ENCODE measurements at regions not wholly inside any gene's neighbourhood (a gene's known extent, or its start where the extent isn't known, plus 50 kb on each side); places are given as distances from the start of the nearest gene placed in this dataset.

DNA sequence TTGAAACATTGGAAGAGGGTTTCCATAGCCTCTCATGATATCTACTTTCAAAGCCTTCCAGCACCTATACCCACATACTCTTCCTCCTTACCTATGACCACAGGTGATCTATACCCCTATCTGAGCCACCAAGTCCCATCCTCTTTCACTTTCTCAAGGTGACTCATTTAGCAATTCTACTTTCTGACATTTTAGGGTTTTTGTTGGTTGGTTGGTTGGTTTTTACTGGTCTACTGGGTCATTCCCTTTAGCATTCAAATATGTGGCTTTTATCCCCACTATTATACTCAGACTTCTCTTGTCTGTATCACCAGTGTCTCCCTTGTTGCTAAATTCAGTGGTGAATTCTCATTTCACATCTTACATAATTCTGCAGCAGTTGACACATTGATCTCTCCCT is 130.4 kb upstream of the STEAP4 start:
- intact Hi-C loops (cut with micrococcal nuclease) = no loop called here

DNA sequence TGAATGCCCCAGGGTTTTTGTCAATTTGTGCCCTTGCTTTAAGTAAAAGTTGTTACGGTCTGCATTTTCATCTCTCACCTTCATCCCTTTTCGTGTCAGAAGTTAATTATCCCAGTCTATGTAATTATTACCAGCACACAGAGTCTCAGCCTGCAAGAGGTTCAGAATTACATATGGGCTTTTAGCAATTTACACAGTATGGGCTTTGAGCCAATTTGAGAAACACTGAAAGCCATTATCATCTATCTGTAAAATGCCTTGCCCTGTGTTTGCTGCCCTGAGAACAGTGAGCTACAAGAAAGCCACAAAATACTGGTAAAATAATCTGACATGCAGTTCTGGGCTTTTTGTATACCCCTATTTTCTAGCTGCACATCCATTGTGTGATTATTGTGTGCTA is 125.6 kb upstream of the STEAP4 start:
- intact Hi-C loops (cut with micrococcal nuclease) = no loop called here

DNA sequence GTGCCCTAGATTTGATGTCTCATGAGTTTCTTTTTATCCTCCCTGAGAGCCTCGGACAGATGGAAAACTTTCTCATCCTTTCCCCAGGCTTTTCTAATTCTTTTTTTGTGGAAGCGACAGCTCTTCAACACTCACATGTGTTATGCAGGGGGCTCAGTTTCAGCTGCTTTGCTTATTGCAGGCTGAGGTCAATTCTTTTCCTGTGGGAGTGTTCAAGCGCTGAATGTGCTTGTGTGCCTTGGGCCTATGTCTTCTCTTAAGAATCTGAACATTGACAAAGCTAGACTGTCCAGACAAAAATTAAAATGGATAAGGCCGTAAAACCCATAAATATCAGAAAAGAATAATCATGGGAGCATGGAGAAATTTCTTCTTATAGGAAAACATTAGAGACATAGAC is 125.2 kb upstream of the STEAP4 start:
- intact Hi-C loops (cut with micrococcal nuclease) = no loop called here

DNA sequence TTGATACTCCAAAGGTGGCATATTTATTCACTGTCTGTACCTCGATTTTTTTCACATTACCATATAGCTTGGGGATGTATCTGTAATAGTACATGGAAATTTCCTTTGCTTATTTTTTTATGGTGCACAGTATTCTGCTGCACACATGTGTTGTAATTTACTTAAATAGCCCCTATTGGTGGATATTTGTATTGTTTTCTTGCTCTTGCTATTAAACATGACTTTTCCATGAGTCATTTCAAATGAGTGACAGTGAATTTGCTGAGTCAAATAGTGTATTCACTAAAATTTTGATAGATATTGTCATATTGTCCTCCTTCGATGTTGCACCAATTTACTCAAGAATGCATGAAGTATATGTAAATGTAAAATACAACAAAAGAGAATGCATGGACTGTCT is 122.7 kb upstream of the STEAP4 start:
- intact Hi-C loops (cut with micrococcal nuclease) = no loop called here

DNA sequence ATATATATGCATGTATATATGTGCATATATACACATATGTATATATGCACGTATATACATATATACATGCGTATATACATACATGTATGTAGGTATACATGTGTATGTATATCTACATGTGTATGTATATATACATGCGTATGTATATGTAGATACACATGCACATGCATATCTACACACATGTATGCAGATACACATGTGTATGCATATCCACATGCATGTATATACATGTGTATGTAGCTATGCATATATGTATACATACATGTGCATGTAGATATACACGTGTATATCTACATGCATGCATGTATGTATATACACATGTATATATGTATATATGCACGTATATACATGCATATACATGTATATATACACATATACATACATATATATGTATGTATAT is 95.8 kb upstream of the STEAP4 start:
- intact Hi-C loops (cut with micrococcal nuclease) = loop anchor here (5.0 kb wide), 1 partner anchor 40 kb away; no protein-coding TSS in a partner anchor

DNA sequence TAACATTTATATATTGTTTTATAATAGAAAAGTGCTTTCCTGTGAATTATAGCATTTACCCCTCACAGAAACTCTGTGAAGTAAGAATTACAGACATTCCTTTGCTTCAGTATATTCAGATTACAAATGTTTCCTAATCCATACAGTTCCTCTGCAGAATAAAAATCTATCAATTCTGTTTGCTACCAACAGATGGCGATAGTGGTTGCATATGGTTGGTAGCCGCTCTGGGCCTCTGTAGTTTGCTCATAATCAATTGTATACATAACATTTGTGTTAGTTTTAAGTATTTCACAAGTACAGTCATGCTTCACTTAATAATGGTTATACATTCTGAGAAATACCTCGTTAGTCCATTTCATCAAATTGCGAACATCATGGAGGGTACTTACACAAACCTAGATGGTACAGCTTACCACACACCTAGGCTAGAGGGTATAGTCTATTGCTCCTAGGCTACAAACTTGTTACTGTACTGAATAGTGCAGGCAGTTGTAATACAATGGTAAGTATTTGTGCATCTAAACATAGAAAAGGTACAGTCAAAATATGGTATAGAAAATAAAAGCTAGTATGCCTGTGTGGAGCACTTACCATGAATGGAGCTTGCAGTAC is 94.4 kb upstream of the STEAP4 start:
- intact Hi-C loops (cut with micrococcal nuclease) = loop anchor here (5.0 kb wide), 1 partner anchor 41 kb away; no protein-coding TSS in a partner anchor

DNA sequence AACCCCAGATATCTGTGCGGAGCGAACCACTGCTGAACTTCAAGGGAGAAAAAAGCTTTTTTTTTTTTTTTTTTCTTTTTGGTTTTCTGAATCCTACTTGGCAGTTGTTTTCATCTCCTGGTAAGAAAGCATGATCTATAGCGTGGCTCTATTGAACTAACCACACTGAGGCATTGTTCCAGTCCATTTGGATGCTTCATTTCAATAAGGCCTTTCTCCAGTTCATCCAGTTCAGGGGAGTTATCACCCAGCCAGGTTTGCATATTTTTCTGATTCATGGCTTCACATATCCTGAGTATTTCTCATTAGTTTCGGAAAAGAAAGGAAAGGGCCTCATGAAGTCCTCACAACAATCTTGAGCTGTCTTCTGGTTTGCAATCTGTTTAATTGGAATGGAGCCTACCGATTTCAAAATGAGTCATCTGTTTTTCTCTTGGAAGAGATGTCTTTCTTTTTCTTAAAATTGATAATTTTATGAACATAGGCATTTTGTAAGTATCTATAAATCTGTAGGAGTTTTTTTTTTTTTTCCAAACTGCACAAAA is 93.1 kb upstream of the STEAP4 start:
- intact Hi-C loops (cut with micrococcal nuclease) = loop anchor here (5.0 kb wide), 1 partner anchor 43 kb away; no protein-coding TSS in a partner anchor

DNA sequence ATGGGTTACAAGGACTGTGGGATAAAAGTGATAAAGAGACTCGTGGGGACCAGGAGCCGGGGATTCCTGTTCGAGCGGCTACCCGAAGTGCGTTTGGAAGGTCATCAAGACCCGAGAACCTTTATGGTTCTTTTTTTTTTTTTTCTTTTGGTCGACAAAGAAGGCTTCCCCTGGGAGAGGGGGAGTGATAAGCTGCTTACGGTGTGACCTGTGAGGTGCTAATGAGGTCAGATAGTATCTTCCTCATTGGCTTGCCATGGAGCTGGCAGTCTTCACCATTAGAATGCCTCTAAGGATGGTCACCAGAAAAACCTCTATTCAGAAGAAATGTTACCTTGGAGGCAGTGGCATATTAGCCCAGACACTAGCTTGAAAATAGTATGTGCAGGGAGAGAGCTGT is 92.3 kb upstream of the STEAP4 start:
- intact Hi-C loops (cut with micrococcal nuclease) = no loop called here

DNA sequence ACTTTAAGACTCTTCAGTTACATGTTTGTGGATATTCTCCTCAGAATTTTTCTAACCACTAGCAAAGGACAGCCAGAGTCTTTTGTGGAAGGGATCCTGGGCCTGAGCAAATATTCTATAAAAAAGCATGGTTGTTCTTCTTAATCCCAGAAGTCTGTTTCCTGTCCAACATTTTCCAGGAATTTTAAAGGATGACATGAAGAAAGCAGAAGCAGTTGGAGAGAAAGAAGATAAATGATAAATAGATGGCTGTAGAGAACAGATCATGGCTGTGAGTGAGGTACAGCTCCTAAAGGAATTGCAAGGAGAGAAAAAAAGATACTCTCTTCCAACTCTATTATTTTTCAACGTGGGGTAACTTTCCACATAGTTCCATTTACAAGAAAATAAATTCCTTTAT is 91.8 kb upstream of the STEAP4 start:
- intact Hi-C loops (cut with micrococcal nuclease) = no loop called here

DNA sequence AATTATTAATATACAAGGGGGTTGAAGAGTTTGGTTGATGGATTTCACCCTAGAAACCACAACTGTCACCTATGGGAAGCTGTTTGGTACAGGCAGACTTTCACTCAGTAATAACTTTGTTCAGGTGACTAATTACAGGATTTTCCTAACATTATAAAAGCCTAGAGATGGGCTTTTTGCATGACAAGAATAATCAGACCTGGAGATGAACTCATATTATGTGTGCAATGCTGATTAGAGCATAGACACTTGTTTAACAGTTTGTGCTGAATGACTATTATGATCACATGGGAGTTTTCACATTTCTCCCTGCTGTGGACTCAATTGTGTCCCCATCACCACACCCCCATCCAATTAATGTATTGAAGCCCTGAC is 90.2 kb upstream of the STEAP4 start:
- intact Hi-C loops (cut with micrococcal nuclease) = no loop called here

DNA sequence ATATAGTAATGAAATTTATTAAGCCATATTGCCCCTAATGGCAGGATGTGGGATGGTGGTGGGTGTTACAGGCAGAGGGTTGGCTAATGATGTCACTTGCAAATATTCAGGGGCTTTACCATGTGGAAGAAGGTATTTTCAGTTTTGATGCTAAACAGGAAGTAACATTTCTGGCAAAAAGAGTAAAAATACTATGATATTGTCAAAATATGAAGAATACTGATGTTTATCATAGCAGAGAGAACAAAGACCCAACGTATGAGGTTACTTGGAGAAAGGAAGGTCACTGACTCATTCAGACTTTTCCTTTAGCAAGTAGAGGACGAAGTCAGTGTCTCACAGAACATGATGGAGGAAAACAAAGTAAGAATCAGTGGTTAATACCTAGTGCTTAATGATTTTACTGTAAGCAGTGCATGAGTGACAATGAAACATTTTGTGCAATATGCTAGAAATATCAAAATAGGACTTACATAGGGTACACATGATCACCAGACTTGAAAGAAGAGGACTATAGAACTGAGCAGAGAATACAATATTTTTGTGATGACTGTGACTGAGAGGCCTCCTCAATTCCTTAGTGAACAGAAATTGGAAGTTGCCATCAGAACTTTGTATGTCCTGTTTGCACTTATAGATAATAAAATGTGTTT is 89.7 kb upstream of the STEAP4 start:
- intact Hi-C loops (cut with micrococcal nuclease) = no loop called here

DNA sequence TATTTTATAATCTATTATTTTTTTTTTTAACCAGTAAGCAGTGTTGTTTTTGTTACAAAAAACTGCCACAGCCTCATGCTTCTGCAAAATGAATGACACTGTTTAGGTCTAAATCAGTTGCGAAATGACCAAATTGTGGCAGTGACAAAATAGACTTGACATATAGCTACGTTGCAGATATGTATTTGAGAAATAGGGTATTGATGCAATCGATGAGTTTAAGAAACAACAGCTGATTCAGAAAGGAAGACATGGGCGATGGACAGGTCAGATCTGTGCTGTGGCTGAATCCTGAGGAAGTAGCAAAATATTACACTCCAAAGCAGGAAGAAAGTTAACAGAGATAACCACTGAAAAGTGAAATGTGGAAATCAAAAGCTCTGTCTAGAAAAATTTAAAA is 89.0 kb upstream of the STEAP4 start:
- intact Hi-C loops (cut with micrococcal nuclease) = no loop called here

DNA sequence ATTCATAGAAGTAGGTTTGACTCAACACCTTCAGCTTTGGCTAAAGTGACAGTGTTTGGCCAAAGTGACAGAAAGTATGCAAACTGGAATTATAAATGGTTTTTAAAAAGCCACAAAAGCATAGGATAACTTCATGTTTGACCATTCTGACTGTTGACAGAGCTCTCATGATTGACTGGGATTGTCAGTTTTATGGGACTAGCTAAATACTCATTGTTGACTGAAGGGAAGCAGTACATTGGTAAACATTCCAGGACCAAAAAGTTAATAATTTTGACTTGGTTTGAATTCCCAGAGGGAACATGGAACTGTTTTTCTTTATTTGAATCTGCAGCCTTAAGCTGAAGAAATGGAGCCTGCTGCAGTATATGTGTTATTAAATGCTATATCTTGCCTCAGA is 84.6 kb upstream of the STEAP4 start:
- intact Hi-C loops (cut with micrococcal nuclease) = no loop called here

DNA sequence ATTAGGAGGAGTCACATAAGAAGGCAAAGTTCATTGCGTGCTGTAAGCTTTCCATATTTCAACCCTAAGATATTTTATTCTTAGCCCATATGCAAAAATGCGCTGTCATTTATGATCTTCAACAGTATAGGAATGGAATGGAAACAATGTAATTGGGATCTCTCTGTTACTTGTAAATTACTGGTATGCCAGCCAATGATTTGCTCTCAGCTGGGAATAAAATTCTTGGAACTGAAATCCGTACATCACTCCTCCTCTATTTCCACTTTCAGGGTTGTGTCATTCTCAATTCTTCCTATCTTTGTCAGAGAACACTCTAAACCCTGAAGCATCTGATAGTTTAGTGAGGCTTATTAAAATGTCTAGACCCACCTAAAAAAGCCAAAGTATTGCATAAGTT is 80.7 kb upstream of the STEAP4 start:
- intact Hi-C loops (cut with micrococcal nuclease) = no loop called here

DNA sequence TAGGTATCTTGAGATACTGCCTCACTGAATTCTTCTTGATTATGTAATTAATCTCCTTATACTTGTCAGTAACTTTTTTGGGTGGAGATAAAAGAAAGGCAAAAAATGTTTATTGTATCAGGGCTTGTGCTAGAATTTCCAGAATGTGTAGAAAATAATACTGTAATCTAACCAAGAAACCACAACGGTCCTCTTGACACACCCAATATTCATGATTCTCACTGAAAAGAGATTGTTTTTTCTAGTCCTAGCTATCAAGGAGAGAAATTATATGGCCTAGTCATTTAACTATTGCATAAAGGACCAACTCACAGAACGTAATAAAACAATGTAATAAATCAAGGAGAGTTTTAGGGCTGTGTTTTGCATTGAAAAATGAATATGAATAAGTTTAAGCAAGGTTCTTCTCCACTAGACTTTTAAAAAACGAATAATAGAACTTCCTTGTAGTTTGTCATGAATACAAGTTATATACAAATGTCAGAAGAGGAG is 80.0 kb upstream of the STEAP4 start:
- intact Hi-C loops (cut with micrococcal nuclease) = no loop called here

DNA sequence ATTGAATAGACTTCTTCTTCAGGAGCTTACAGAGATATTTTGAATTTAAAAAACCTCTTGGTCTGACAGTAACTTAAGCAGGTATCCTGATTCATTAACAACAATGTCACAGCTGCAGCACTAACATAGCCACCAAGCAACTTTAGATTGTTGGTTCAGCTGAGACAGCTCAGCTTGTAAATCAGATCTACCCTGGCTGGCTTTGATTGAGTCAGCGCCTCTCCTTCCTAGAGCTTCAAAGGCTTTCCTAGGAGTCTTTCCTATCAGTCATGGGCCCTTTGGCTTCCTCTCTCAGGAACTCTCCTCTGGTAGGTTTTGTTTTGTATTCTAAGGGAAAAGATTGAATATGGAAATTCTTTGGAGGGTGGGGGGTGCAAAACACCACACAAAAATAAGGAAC is 70.7 kb upstream of the STEAP4 start:
- intact Hi-C loops (cut with micrococcal nuclease) = no loop called here

DNA sequence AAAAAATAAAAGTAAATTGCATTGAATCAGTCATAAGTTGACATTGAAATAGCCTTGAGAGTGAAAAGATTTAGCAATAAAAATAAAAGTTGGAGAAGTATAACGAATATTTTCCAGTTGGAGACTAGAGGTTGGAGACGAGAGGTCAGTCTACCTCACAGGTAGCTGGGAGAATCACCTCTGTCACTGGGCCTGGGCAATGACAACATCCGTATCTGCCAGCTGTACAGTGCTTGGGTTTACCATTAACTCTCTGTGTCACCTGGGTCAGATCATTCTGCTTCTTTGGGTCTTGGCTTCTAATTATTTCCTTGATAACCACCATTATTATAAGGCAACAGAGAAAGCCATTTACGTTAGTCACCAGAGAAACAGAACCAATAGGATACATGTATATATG is 62.0 kb upstream of the STEAP4 start:
- intact Hi-C loops (cut with micrococcal nuclease) = no loop called here

DNA sequence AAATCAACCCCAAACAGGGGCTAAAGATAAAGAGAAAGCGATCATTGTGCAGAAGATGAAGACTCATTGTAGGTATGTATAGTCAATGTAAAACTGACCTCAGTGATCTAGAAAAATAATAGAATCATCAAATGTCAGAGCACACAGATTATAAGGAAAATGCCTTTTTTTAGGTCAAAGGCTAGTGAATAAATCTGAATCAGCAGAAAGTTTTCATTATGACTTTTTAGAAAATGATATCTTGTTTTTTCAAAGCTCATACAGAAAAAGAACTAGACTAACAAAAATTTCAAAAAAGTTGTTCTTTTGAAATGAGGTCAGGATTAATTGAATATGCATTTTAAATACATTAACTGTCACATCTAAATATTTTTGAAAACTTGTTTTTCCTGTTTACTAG is 60.2 kb upstream of the STEAP4 start:
- intact Hi-C loops (cut with micrococcal nuclease) = no loop called here

DNA sequence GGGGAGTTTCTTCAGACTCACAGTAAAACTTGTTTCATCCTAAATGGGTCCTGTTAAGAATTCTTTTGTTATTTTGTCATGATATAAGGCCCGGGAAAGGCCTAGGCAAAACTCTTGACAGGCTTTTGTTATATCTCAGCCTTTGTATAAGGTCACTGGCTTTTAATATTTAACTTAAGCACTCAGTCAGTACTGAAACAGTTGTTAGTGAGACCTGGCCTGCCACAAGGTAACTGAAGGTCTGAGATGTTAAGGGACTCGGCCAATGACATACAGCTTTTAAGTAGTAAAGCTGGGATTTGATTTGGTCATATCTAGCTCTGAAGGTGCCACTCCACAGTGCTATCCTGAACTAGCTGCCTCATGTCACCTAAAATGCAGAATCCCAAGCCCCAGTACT is 57.2 kb upstream of the STEAP4 start:
- intact Hi-C loops (cut with micrococcal nuclease) = no loop called here

DNA sequence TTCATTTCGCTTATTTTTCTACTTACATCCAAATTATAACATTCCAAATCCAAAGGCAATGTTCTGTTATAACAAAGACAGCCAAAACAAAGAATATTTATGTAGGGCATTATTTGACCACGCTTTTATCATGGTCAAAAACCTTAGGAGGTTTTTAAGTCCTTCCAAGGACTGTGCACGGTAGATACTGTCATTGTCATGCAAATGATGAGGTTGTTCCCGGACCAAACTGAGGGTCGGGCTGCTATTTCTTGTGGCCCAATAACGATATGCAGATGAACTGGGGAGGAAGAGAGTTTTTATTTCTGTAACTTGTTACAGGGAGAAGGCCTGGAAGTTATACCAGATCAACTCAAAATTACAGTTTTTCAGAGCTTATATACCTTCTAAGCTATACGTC is 56.6 kb upstream of the STEAP4 start:
- intact Hi-C loops (cut with micrococcal nuclease) = no loop called here

DNA sequence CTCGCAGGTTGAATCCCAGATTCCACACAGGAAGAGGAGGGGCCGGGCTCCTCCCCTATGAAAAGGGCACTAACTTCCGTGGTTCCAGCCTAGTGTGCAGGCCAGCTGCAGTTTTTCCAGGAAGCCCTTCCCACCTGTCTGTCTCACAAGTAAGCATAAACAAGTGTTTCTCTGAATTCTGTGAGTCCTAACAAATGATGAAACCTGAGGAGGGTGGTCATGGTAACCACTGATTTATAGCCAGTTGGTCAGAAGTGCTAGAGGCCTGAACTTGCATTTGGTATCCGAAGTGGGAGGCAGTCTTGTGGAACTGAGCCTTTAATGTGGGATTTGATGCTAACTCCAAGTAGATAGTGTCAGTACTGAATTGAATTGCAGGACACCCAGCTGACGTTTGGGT is 54.7 kb upstream of the STEAP4 start:
- intact Hi-C loops (cut with micrococcal nuclease) = no loop called here

DNA sequence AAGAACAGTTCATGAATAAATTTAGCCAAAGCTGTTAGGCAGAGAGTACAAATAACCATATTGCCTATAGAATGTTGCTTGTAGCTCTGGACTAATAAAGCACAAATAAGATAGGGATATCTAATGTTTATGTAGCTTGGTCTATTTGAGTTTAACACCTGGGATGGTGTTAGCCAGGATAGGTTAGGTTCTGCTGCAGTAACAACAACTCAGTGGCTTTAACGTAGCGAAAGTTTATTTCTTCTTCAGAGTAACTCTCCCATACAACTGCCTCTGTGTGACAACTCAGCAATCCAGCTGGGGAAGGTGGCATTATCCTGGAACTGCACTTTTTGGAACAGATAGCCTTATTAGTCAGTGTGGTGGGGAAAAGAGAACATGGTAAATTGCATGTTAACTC is 52.2 kb upstream of the STEAP4 start:
- intact Hi-C loops (cut with micrococcal nuclease) = no loop called here

DNA sequence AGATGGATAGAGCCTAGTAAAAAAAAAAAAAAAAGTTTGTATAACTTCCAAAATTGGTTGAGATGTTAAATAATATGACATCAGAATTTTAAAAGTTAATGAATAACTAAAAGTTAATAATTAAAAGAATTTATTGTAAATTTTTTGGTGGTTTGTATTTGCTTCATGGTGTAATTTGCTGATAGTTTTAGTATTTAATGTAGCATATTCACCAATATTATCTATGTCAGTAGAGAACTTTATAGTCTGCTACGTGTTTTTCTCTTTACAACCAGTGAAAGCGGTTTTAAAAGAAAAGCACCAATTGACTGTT is 51.8 kb upstream of the STEAP4 start:
- intact Hi-C loops (cut with micrococcal nuclease) = no loop called here
